Prostate gland (tissue), 2 donors: ENCODE measurements at regions not wholly inside any gene's neighbourhood (a gene's known extent, or its start where the extent isn't known, plus 50 kb on each side); places are given as distances from the start of the nearest gene placed in this dataset.
"Not testable (repeated sequence)": the region's sequence is repeated elsewhere in the genome, so short reads cannot be mapped to it uniquely, and the experiment has no call there.

Experiments used
- DNase-seq: peaks from one replicate; pipeline ENCODE4 v3.0.0-alpha.2; 2019; ENCODE audit warnings: low spot score
- H3K27ac ChIP-seq, 2 donors: fragments of 200-600 bp; sonication (generic); 2 replicates each; pipeline ENCODE4 v1.5.1; 2017 to 2019
- H3K27me3 ChIP-seq: fragments of 200-600 bp; sonication (generic); replicated peaks from 2 replicates; pipeline ENCODE4 v1.5.1; 2019; ENCODE audit not compliant: insufficient read depth
- H3K36me3 ChIP-seq, 2 donors: fragments of 200-600 bp; sonication (generic); 1 replicate in 1 of 2; 2 replicates in 1 of 2; pipeline versions ENCODE4 v1.5.1 to v1.8.1; 2017 to 2019
- H3K4me1 ChIP-seq: fragments of 200-600 bp; sonication (generic); replicated peaks from 2 replicates; pipeline ENCODE4 v1.5.1; 2019
- H3K4me3 ChIP-seq, 2 donors: fragments of 200-600 bp; sonication (generic); 2 replicates each; pipeline ENCODE4 v1.5.1; 2017 to 2019
- H3K9me3 ChIP-seq: fragments of 200-600 bp; sonication (generic); 2 replicates; pipeline ENCODE4 v1.5.1; 2017
- POLR2A ChIP-seq: fragments of 450-650 bp; IDR thresholded peaks from one replicate; pipeline ENCODE4 v1.6.1; 2016; ENCODE audit warnings: antibody characterized with exemption, mild to moderate bottlenecking
- POLR2AphosphoS5 ChIP-seq: sonication (generic); formaldehyde crosslinking; IDR thresholded peaks from one replicate; pipeline ENCODE4 v1.6.1; 2017; ENCODE audit warnings: antibody characterized with exemption
- WGBS: methylation state at CpG from one replicate; pipeline ENCODE4 v1.1.5; 2018; 5-methylcytosine and 5-hydroxymethylcytosine counted together
- intact Hi-C: fragments of 100-400 bp; cut with DNase I; formaldehyde crosslinking; loops from one replicate; pipeline ENCODE4 v1.14.2; 2022
- TF ChIP-seq, protein P1 (sequence below), 4 experiments: fragments of 200-600 bp in 2 of 4; fragments of 450-650 bp in 2 of 4; sonication (generic) in 2 of 4; IDR thresholded peaks; 1 replicate in 3 of 4; 2 replicates in 1 of 4; pipeline ENCODE4 v1.5.1; 2016 to 2019; ENCODE audit warnings: antibody characterized with exemption in 4 of 4, mild to moderate bottlenecking in 2 of 4, moderate library complexity in 2 of 4

DNA sequence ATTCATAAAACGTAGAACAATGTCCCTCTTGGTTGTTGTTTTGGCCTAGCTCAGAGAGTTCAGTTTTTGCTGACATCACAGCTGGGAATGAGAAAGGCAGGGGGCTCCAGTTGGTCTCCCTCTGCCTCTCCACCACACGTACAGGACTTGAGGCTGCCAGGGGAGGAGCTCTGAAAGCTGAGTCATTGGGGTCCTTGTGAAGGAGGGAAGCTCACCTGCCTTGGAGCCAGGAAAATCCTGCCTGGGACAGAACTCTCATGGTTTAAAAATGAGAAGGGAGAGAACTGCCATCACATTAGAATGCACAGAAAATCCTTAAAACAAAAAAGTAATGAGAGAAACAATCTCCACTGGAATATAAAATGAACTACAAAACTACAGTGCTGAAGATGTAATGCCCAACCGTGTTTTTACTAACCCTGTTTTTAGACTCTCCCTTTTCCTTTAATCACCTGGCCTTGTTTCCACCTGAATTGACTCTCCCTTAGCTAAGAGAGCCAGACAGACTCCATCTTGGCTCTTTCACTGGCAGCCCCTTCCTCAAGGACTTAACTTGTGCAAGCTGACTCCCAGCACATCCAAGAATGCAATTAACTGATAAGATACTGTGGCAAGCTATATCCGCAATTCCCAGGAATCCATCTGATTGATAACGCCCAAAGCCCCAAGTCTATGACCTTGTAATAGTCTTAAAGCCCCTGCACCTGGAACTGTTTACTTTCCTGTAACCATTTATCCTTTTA is 58.6 kb upstream of the TARP start:
- WGBS = 55% methylated on average over 5 of the region's 5 CpGs
- H3K27me3 ChIP-seq, H3K4me1 ChIP-seq, H3K36me3 ChIP-seq, H3K9me3 ChIP-seq, H3K4me3 ChIP-seq, intact Hi-C loops, DNase-seq: not testable (repeated sequence)
- H3K27ac ChIP-seq = peak overlapping the region in 1 of 2 donors; percentile 78

DNA sequence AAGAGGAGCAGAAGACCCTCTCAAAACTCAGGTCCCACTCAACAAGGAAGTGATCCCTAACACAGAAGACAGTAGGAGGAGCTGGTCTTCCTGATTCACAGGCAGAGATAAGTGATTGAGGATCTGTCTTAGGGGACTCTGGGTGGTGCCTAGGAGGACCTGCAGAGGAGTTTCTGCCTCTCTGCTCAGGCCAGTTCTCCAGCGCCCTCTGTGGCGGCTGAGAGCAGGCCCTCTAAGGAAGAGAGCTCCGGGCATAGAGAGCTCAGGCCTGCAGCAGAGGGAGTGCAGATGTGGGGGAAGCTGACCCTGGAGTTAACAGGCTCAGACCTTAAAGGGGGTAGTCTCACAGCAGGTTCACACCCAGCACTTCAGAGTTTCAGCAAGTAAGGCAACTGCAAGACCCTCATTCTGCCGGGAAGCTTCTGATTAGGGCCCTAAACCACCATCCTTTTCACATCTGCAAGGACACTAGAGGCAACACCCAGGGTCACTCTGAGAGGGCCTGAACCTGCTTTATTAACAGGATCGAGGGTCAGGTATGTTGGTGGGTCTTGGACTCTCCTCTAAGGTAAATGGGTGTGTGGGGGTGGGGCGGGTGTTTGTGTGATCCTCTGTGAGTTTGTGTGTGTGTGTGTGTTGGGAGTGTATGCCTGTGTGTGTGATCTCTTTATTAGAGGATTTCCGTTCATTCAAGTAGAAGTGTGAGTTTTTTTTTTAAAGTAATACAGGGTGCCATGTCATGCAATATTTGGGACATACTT is 57.6 kb upstream of the TARP start:
- WGBS = 80% methylated on average over 7 of the region's 7 CpGs
- DNase-seq = no peak
- peak overlapping the region in 1 of 2 donors; percentile 9 for H3K4me3 ChIP-seq
- no peaks in the 10 kb centered on the region for H3K36me3 ChIP-seq
- intact Hi-C loops = no loop called here
- H3K9me3 ChIP-seq = no peaks in the 10 kb centered on the region
- H3K27me3 ChIP-seq = no peaks in the 10 kb centered on the region
- H3K4me1 ChIP-seq = peaks cover 3% of the 10 kb centered on the region
- TF ChIP-seq POLR2A = no peak
- TF ChIP-seq, protein P1, sequence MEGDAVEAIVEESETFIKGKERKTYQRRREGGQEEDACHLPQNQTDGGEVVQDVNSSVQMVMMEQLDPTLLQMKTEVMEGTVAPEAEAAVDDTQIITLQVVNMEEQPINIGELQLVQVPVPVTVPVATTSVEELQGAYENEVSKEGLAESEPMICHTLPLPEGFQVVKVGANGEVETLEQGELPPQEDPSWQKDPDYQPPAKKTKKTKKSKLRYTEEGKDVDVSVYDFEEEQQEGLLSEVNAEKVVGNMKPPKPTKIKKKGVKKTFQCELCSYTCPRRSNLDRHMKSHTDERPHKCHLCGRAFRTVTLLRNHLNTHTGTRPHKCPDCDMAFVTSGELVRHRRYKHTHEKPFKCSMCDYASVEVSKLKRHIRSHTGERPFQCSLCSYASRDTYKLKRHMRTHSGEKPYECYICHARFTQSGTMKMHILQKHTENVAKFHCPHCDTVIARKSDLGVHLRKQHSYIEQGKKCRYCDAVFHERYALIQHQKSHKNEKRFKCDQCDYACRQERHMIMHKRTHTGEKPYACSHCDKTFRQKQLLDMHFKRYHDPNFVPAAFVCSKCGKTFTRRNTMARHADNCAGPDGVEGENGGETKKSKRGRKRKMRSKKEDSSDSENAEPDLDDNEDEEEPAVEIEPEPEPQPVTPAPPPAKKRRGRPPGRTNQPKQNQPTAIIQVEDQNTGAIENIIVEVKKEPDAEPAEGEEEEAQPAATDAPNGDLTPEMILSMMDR (IDR thresholded peaks at IDR 0.05) = peak in 1 of 4 experiments; percentile 13
- no peak for TF ChIP-seq POLR2AphosphoS5
- H3K27ac ChIP-seq = peak overlapping the region; percentile 18 to 78

DNA sequence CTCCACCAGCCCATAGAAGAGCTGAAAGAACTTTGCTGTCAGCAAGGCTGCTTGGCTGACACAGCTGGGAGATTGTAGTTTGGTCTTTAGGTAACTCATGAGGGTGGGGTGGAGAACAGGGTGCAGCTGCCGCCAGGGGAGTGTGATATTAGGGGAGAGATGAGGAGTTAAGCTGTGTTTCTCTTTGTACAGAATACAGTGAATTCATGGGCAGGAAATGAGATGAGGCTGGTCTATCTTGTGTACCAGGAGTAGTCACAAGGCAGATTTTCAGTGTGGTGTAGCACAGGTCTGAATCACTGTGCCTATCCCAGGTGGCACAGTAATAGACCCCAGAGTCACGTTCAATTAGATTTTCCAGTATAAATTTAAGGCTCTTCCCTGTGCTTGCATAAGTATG is 56.6 kb upstream of the TARP start:
- H3K9me3 ChIP-seq = no peaks in the 10 kb centered on the region
- no peaks in the 10 kb centered on the region for H3K4me1 ChIP-seq
- 98% methylated on average over 2 of the region's 2 CpGs for WGBS
- peak overlapping the region; percentile 18 to 78 for H3K27ac ChIP-seq
- H3K27me3 ChIP-seq = no peaks in the 10 kb centered on the region
- no peaks in the 10 kb centered on the region for H3K36me3 ChIP-seq
- intact Hi-C loops = no loop called here
- H3K4me3 ChIP-seq = no peak overlapping the region
- DNase-seq = no peak
- TF ChIP-seq POLR2AphosphoS5 (no peak), POLR2A (no peak)
- TF ChIP-seq, protein P1 (IDR thresholded peaks at IDR 0.05) = no peak

DNA sequence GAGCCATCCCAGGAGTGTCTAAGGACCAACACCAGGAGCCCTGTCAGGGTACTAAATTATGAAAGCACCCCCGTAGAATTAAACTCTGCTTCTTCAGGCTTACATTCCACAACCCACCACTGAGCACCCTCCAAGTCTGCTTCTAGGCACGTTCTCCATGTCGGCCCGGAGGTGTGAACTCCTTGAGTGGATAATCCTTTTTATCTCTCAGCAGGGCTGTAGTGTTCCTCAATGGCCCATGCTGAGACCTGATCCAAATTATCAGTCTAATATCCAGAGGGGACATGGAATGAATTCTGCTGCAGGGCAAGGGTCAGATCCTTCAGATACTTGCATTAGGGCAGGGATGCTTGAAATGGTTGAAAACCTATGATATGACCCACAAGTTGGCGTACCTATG is 55.9 kb upstream of the TARP start:
- WGBS = 85% methylated on average over 5 of the region's 5 CpGs
- no peaks in the 10 kb centered on the region for H3K27me3 ChIP-seq

DNA sequence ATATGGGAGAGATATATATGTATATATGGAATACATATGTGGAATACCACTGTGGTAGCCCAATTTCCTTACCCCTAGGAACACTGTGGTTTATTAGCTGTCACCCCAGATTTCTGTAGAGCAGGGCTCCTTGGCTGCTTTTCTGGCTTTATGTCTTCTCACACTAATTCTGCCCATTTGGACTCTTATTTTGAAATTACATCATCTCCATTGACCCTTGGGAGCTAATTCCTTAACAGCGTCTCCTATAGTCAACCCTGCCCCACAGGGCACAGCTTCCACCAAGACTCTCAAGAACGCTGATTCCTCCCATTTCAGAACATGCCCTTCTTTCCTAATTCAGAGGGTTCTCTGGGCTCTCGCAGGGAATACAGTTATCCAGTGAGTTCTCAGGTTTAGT is 55.4 kb upstream of the TARP start:
- Histone ChIP-seq H3K4me1 (no peaks in the 10 kb centered on the region), H3K27ac (no peak overlapping the region), H3K9me3 (no peaks in the 10 kb centered on the region), H3K27me3 (no peaks in the 10 kb centered on the region), H3K4me3 (no peak overlapping the region), H3K36me3 (no peaks in the 10 kb centered on the region)
- 87% methylated on average over 3 of the region's 3 CpGs for WGBS
- TF ChIP-seq POLR2AphosphoS5 = no peak
- no peak for TF ChIP-seq POLR2A
- TF ChIP-seq, protein P1 (IDR thresholded peaks at IDR 0.05) = no peak
- intact Hi-C loops = no loop called here
- DNase-seq = no peak

More for the DNA sequence above, 55.9 kb upstream of the TARP start:
- Histone ChIP-seq H3K4me3 (no peak overlapping the region), H3K4me1 (no peaks in the 10 kb centered on the region), H3K27ac (no peak overlapping the region), H3K36me3 (no peaks in the 10 kb centered on the region), H3K9me3 (no peaks in the 10 kb centered on the region)
- no peak for DNase-seq
- TF ChIP-seq, protein P1 (IDR thresholded peaks at IDR 0.05) = no peak
- no peak for TF ChIP-seq POLR2AphosphoS5
- intact Hi-C loops = no loop called here
